Prostate gland (tissue), 2 donors: ENCODE measurements at regions not wholly inside any gene's neighbourhood (a gene's known extent, or its start where the extent isn't known, plus 50 kb on each side); places are given as distances from the start of the nearest gene placed in this dataset.

Source experiments
- DNase-seq: peaks from one replicate; pipeline ENCODE4 v3.0.0-alpha.2; 2019; ENCODE audit warnings: low spot score
- H3K27ac ChIP-seq, 2 donors: fragments of 200-600 bp; sonication (generic); 2 replicates each; pipeline ENCODE4 v1.5.1; 2017 to 2019
- H3K27me3 ChIP-seq: fragments of 200-600 bp; sonication (generic); replicated peaks from 2 replicates; pipeline ENCODE4 v1.5.1; 2019; ENCODE audit not compliant: insufficient read depth
- H3K36me3 ChIP-seq, 2 donors: fragments of 200-600 bp; sonication (generic); 1 replicate in 1 of 2; 2 replicates in 1 of 2; pipeline versions ENCODE4 v1.5.1 to v1.8.1; 2017 to 2019
- H3K4me1 ChIP-seq: fragments of 200-600 bp; sonication (generic); replicated peaks from 2 replicates; pipeline ENCODE4 v1.5.1; 2019
- H3K4me3 ChIP-seq, 2 donors: fragments of 200-600 bp; sonication (generic); 2 replicates each; pipeline ENCODE4 v1.5.1; 2017 to 2019
- H3K9me3 ChIP-seq: fragments of 200-600 bp; sonication (generic); 2 replicates; pipeline ENCODE4 v1.5.1; 2017
- POLR2A ChIP-seq: fragments of 450-650 bp; IDR thresholded peaks from one replicate; pipeline ENCODE4 v1.6.1; 2016; ENCODE audit warnings: antibody characterized with exemption, mild to moderate bottlenecking
- POLR2AphosphoS5 ChIP-seq: sonication (generic); formaldehyde crosslinking; IDR thresholded peaks from one replicate; pipeline ENCODE4 v1.6.1; 2017; ENCODE audit warnings: antibody characterized with exemption
- WGBS: methylation state at CpG from one replicate; pipeline ENCODE4 v1.1.5; 2018; 5-methylcytosine and 5-hydroxymethylcytosine counted together
- intact Hi-C: fragments of 100-400 bp; cut with DNase I; formaldehyde crosslinking; loops from one replicate; pipeline ENCODE4 v1.14.2; 2022
- TF ChIP-seq, protein P1 (sequence below), 4 experiments: fragments of 200-600 bp in 2 of 4; fragments of 450-650 bp in 2 of 4; sonication (generic) in 2 of 4; IDR thresholded peaks; 1 replicate in 3 of 4; 2 replicates in 1 of 4; pipeline ENCODE4 v1.5.1; 2016 to 2019; ENCODE audit warnings: antibody characterized with exemption in 4 of 4, mild to moderate bottlenecking in 2 of 4, moderate library complexity in 2 of 4

DNA sequence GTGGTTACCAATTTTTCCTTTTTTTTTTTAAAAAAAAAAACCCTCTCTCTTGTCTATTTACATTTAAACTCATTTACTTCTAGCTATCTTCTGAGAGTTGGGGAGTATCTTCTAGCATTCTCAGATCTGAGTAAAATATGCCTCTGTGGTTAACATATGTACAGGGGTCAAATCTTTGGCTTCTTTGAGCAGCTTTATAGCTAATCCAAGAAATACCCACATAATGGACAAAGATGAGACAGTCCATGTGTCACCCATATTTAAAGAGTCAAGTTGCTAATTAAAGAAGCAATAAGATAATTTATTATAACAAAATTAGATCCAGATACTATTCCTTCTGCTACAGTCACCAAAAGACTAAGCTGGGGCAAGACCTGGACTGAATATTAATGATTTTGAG, 139.0 kb upstream of the HNRNPA3 start:
- Histone ChIP-seq H3K9me3 (no peaks in the 10 kb centered on the region), H3K36me3 (no peaks in the 10 kb centered on the region), H3K27ac (no peak overlapping the region), H3K27me3 (no peaks in the 10 kb centered on the region), H3K4me1 (no peaks in the 10 kb centered on the region), H3K4me3 (no peak overlapping the region)
- no peak for TF ChIP-seq POLR2AphosphoS5
- TF ChIP-seq, protein P1, sequence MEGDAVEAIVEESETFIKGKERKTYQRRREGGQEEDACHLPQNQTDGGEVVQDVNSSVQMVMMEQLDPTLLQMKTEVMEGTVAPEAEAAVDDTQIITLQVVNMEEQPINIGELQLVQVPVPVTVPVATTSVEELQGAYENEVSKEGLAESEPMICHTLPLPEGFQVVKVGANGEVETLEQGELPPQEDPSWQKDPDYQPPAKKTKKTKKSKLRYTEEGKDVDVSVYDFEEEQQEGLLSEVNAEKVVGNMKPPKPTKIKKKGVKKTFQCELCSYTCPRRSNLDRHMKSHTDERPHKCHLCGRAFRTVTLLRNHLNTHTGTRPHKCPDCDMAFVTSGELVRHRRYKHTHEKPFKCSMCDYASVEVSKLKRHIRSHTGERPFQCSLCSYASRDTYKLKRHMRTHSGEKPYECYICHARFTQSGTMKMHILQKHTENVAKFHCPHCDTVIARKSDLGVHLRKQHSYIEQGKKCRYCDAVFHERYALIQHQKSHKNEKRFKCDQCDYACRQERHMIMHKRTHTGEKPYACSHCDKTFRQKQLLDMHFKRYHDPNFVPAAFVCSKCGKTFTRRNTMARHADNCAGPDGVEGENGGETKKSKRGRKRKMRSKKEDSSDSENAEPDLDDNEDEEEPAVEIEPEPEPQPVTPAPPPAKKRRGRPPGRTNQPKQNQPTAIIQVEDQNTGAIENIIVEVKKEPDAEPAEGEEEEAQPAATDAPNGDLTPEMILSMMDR (IDR thresholded peaks at IDR 0.05), result no peak
- no peak for TF ChIP-seq POLR2A
- DNase-seq, result no peak
- intact Hi-C loops, result no loop called here

DNA sequence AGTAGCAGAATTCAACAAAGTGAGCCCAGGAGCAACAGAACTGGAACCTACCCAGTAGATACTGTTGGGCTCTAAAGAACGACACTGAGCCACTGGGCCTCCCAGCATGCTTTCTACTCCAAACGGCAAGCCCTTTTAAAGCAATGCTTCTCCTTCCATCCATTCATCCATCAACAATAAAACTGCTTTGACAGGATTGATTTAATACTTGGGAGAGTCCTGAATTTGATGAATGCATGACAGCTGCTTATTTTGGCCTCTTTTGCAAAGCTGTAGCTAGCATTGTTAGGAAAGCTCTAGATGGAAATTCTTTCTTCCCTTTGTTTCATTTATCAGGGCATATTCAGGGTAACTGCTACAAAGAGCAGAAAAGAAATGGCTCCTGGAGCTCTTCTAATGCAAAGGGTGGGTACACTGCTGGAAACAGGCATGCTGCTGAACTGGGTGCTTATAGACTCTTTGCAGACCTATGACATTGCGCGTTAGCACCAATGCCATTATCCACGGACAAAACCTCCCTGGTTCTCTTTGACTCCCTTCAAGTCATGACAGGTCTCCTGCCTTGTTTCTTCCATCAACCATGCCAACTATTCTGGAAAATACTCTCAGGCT, 138.4 kb upstream of the HNRNPA3 start:
- Histone ChIP-seq H3K27me3 (no peaks in the 10 kb centered on the region), H3K36me3 (no peaks in the 10 kb centered on the region), H3K9me3 (no peaks in the 10 kb centered on the region), H3K4me1 (no peaks in the 10 kb centered on the region), H3K4me3 (no peak overlapping the region), H3K27ac (no peak overlapping the region)
- no peak for TF ChIP-seq POLR2AphosphoS5
- no peak for TF ChIP-seq POLR2A
- TF ChIP-seq, protein P1 (IDR thresholded peaks at IDR 0.05), result no peak
- intact Hi-C loops, result no loop called here
- WGBS, result 69% methylated on average over 5 of the region's 5 CpGs
- DNase-seq, result no peak

DNA sequence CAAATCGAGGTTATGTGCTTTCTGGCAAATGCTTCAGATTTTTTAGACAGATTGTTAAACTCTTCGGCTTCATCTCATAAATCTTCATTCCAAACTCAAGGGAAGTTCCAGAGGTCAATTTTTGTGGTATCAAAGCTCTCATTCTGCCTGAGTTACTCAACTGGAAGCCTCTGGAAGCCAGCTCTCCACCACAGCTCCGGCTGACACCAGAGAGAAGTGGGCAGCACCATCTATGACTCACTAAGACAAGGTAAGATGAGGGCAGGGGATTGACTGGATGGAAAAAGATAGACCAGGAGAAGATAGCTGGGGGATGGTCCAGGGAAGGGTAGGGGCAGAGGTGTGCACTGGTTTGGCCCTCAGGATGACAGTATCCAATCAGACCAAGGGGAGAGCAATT, 137.3 kb upstream of the HNRNPA3 start:
- Histone ChIP-seq H3K9me3 (no peaks in the 10 kb centered on the region), H3K27ac (no peak overlapping the region), H3K27me3 (no peaks in the 10 kb centered on the region), H3K4me3 (no peak overlapping the region), H3K4me1 (no peaks in the 10 kb centered on the region), H3K36me3 (no peaks in the 10 kb centered on the region)
- no peak for DNase-seq
- intact Hi-C loops, result no loop called here
- no peak for TF ChIP-seq POLR2AphosphoS5
- TF ChIP-seq, protein P1 (IDR thresholded peaks at IDR 0.05), result no peak
- TF ChIP-seq POLR2A, result no peak
- WGBS, result 30% methylated on average over 3 of the region's 3 CpGs

DNA sequence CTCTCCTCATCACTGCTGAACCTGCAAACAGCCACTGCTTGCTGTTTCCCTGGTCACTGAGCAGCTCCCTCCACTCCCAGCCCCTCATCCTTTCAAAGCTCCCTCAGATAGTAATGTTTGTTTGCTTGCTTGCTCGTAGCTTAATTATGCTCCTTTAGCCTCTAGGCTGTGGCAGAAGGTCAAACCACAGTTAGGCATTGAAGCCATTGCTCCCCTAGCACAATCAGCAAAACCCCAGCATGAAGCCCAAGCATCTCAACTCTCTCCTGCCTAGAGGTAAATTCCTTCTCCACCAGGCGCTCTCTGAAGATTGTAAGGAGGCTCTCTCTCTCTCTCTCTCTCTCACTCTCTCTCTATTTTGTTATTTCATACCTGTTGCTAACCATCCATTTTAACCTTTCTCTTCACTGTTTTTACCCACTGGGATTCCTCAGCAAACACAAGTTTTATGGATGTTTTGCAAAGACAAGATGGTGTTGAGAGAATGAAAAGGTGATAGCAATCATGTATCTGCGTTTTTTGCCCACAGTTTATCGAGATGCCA, 135.9 kb upstream of the HNRNPA3 start:
- TF ChIP-seq POLR2A, result no peak
- TF ChIP-seq, protein P1 (IDR thresholded peaks at IDR 0.05), result no peak
- TF ChIP-seq POLR2AphosphoS5, result no peak
- Histone ChIP-seq H3K27me3 (no peaks in the 10 kb centered on the region), H3K9me3 (no peaks in the 10 kb centered on the region), H3K27ac (no peak overlapping the region), H3K36me3 (no peaks in the 10 kb centered on the region), H3K4me1 (no peaks in the 10 kb centered on the region), H3K4me3 (no peak overlapping the region)
- no peak for DNase-seq
- 62% methylated on average over 4 of the region's 4 CpGs for WGBS
- intact Hi-C loops, result no loop called here

DNA sequence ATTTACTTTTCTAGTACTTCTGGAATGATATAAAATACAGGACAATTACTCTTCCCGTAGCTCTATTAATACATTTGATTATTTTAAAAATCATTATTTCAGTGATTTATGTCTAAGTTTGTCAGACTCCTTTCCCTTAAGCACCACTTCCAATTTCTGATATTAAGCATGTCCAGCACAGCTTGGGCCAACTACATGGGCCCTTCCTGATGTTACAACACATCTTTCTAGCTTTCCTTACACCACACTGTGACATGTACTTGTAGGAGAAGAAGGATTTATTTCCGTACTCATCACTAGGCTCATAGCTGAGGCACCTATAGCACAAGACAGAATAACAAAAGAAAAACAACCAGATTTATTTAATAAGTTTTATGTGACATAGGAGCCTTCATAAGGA, 134.8 kb upstream of the HNRNPA3 start:
- 88% methylated on average over 2 of the region's 2 CpGs for WGBS

More for the DNA sequence above, 134.8 kb upstream of the HNRNPA3 start:
- Histone ChIP-seq H3K27ac (no peak overlapping the region), H3K4me3 (no peak overlapping the region), H3K36me3 (no peaks in the 10 kb centered on the region), H3K9me3 (no peaks in the 10 kb centered on the region), H3K4me1 (no peaks in the 10 kb centered on the region), H3K27me3 (no peaks in the 10 kb centered on the region)
- TF ChIP-seq POLR2AphosphoS5 (no peak), POLR2A (no peak)
- TF ChIP-seq, protein P1 (IDR thresholded peaks at IDR 0.05), result no peak
- DNase-seq, result no peak
- intact Hi-C loops, result no loop called here
